ENCODE measurements at regions not wholly inside any gene's neighbourhood (a gene's known extent, or its start where the extent isn't known, plus 50 kb on each side); places are given as distances from the start of the nearest gene placed in this dataset.
"Not testable (repeated sequence)": the region's sequence is repeated elsewhere in the genome, so short reads cannot be mapped to it uniquely, and the experiment has no call there.

DNA sequence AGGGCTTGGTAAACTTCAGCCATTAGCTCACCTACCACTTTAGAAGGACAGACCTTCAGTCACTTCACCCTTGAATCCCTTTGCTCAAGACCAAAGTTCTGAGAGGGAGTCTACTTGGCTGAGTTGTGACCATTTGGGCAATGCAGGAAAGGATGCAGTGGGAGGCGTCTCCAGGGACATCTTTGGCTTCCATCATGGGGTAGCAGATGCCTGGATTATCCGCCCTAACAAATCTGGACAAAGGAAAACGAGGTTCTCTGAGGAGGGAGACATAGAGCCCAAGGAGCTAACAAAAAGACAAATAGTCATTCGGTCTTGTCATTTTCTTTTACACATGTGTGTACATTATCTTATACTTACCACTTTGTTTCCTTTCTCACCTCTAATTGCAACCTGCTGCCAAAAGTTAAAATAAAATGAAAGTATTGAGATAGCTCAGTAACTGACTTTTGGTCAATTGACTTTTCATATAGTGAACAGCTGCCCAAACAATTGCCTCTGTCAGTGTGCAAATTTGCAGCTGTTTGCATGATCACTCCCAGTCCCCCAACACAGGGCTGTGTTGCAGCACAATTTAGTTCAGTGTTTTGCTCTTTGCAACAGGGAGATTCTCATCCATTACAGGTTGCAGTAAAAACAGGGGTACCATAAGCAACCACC lies 108.9 kb upstream of the EEF2KMT start:
- TF ChIP-seq, protein P1, sequence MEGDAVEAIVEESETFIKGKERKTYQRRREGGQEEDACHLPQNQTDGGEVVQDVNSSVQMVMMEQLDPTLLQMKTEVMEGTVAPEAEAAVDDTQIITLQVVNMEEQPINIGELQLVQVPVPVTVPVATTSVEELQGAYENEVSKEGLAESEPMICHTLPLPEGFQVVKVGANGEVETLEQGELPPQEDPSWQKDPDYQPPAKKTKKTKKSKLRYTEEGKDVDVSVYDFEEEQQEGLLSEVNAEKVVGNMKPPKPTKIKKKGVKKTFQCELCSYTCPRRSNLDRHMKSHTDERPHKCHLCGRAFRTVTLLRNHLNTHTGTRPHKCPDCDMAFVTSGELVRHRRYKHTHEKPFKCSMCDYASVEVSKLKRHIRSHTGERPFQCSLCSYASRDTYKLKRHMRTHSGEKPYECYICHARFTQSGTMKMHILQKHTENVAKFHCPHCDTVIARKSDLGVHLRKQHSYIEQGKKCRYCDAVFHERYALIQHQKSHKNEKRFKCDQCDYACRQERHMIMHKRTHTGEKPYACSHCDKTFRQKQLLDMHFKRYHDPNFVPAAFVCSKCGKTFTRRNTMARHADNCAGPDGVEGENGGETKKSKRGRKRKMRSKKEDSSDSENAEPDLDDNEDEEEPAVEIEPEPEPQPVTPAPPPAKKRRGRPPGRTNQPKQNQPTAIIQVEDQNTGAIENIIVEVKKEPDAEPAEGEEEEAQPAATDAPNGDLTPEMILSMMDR (IDR thresholded peaks at IDR 0.05; ENCODE audit: insufficient read depth, low read depth, low read length) = no peak

DNA sequence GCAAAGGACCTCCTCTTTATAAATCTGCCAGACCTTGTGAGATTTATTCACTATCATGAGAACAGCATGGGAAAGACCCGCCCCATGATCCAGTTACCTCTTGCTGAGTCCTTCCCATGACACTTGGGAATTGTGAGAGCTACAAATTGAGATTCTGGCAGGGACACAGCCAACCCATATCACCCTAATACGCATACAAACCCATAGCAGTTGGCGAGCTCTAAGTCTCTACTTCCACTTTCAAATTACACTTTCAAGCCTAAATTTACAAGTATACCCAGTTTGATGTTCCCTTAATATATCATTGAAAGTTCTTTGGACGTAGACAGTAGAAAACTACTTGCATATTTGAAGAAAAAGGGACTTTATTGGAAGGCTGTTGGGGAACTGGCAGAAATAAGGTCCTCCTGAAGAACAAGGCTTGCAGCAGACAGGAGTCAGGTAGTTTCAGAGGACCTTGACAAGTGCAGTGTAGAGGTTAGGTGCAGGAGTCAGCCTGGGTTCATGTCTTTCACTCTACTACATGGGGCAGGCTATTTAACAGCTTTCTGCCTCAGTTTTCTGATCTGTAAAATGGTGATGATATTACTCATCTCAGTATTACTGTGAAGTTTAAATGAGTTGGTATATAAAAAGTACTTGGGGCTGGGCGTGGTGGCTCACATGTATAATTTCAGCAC lies 107.9 kb upstream of the EEF2KMT start:
- no peak for DNase-seq (ENCODE audit: low read depth)
- POLR2A ChIA-PET = no interaction called here
- Histone ChIP-seq H3K36me3 (ENCODE audit: control insufficient read depth, insufficient read depth, low read length) (no peaks in the 10 kb centered on the region), H3K27me3 (ENCODE audit: control insufficient read depth, insufficient read depth, low read length) (no peaks in the 10 kb centered on the region), H3K4me3 (ENCODE audit: low read depth, low read length) (no peak overlapping the region)
- CTCF ChIA-PET = no interaction called here
- TF ChIP-seq, protein P1 (IDR thresholded peaks at IDR 0.05; ENCODE audit: insufficient read depth, low read depth, low read length) = no peak

More for the DNA sequence above, 108.9 kb upstream of the EEF2KMT start:
- CTCF ChIA-PET = no interaction called here
- POLR2A ChIA-PET = no interaction called here
- no peak overlapping the region for H3K4me3 ChIP-seq (ENCODE audit: low read depth, low read length)
- no peaks in the 10 kb centered on the region for H3K27me3 ChIP-seq (ENCODE audit: control insufficient read depth, insufficient read depth, low read length)
- no peaks in the 10 kb centered on the region for H3K36me3 ChIP-seq (ENCODE audit: control insufficient read depth, insufficient read depth, low read length)
- DNase-seq (ENCODE audit: low read depth) = no peak

DNA sequence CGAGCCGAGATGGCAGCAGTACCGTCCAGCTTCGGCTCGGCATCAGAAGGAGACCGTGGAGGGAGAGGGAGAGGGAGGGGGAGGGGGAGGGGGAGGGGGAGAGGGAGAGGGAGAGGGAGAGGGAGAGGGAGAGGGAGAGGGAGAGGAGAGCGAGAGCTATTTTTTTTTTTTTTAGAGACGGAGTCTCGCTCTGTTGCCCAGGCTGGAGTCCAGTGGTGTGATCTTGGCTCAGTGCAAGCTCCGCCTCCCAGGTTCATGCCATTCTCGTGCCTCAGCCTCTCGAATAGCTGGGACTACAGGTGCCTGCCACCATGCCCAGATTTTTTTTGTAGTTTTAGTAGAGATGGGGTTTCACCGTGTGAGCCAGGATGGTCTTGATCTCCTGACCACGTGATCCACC lies 106.1 kb upstream of the EEF2KMT start:
- H3K36me3 ChIP-seq (ENCODE audit: control insufficient read depth, insufficient read depth, low read length); H3K4me3 ChIP-seq (ENCODE audit: low read depth, low read length); DNase-seq (ENCODE audit: low read depth); H3K27me3 ChIP-seq (ENCODE audit: control insufficient read depth, insufficient read depth, low read length); CTCF ChIA-PET; POLR2A ChIA-PET: not testable (repeated sequence)

DNA sequence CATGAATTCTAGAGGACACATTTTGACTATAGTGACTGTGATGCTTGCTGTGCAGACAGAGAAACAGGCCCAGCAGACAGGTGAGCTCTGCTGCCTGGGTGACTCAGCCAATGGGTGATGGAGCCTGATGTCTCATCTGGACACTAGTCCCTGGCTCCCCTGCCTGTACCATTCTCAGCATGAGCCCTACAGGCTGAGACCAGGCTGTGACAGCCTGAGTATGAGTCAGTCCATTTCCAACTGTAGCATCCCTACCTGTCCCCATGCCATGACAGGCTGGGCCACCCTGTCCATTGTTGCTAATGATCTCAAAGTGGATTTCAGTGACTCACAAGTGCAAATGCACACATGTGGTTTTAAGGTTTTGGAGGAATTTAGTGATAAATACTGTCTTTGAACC lies 102.5 kb upstream of the EEF2KMT start:
- POLR2A ChIA-PET = no interaction called here
- TF ChIP-seq, protein P1 (IDR thresholded peaks at IDR 0.05; ENCODE audit: insufficient read depth, low read depth, low read length) = no peak
- no peak overlapping the region for H3K4me3 ChIP-seq (ENCODE audit: low read depth, low read length)
- H3K27me3 ChIP-seq (ENCODE audit: control insufficient read depth, insufficient read depth, low read length) = no peaks in the 10 kb centered on the region
- CTCF ChIA-PET = no interaction called here
- H3K36me3 ChIP-seq (ENCODE audit: control insufficient read depth, insufficient read depth, low read length) = no peaks in the 10 kb centered on the region
- DNase-seq (ENCODE audit: low read depth) = no peak

DNA sequence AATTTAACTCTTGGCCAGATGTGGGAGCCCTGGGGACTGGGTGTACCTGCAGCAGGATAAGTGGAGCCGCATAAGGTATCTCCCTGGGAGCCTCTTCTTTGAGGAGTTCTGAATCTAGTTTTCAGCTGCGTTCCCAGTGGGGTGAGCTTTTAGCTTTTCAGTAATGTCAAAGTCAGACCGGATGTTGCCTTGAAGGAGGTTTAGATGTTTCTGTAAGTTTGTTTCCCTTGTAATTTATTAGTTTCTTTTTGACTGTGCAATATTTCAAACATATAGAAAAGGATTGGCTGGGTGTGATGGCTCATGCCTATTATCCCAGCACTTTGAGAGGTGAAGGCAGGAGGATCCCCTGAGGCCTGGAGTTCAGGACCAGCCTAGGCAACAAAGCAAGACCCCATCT lies 98.6 kb upstream of the EEF2KMT start:
- no peak for DNase-seq (ENCODE audit: low read depth)
- TF ChIP-seq, protein P1 (IDR thresholded peaks at IDR 0.05; ENCODE audit: insufficient read depth, low read depth, low read length) = no peak
- ChIA-PET POLR2A (no interaction called here), CTCF (interaction anchor here (0.7 kb wide), 1 partner anchor 10 kb away, joined by 3 read pairs; no protein-coding TSS in a partner anchor)
- Histone ChIP-seq H3K27me3 (ENCODE audit: control insufficient read depth, insufficient read depth, low read length) (no peaks in the 10 kb centered on the region), H3K36me3 (ENCODE audit: control insufficient read depth, insufficient read depth, low read length) (no peaks in the 10 kb centered on the region), H3K4me3 (ENCODE audit: low read depth, low read length) (no peak overlapping the region)

DNA sequence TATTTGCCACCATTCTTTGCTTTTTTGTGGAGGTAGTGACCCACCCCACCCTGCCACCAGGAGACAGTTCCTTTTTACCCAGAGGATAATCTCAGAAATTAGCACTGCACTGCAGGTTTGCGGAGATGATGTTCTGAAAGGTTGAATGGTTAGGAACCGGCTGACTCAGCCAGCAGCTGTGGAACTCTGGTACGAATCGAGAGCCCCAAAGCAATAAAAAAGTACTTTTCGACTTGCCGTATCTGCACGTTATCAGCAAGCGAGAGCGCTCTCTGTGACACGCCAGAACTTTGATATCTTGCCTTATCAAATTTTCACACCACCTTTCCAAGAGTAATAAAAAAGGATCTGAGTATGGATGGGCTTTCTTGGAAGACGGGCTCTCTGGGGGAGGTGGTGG lies 96.3 kb upstream of the EEF2KMT start:
- DNase-seq (ENCODE audit: low read depth) = no peak
- H3K36me3 ChIP-seq (ENCODE audit: control insufficient read depth, insufficient read depth, low read length) = no peaks in the 10 kb centered on the region
- POLR2A ChIA-PET = no interaction called here
- H3K4me3 ChIP-seq (ENCODE audit: low read depth, low read length) = no peak overlapping the region
- CTCF ChIA-PET = no interaction called here
- TF ChIP-seq, protein P1 (IDR thresholded peaks at IDR 0.05; ENCODE audit: insufficient read depth, low read depth, low read length) = no peak
- no peaks in the 10 kb centered on the region for H3K27me3 ChIP-seq (ENCODE audit: control insufficient read depth, insufficient read depth, low read length)
